HCT116 (cell line): ENCODE measurements at regions not wholly inside any gene's neighbourhood (a gene's known extent, or its start where the extent isn't known, plus 50 kb on each side); places are given as distances from the start of the nearest gene placed in this dataset.

Experiments
- ATAC-seq: fragments of 200-7000 bp; cut with Tn5 transposase; 2 replicates; pipeline ENCODE4 v1.9.1; 2020; ENCODE audit warnings: mild to moderate bottlenecking, moderate library complexity
- BruUV-seq: library from RNA; stranded (reverse); fragments of 400-500 nt; replicated peaks from 2 replicates; lab custom pipeline; 2021; lab: Mats Ljungman, UMichigan
- CTCF ChIA-PET: fragments of 300-600 bp; sonication (Branson Sonifier 250); formaldehyde crosslinking; loops from one replicate; lab custom pipeline; 2021; ENCODE audit warnings: antibody characterized with exemption; lab: Charles Lee
- POLR2A ChIA-PET: fragments of 300-600, 350-600 bp; sonication (Branson Sonifier 250); formaldehyde crosslinking; loops from one replicate; lab custom pipeline; 2021; ENCODE audit warnings: antibody characterized with exemption; lab: Charles Lee
- RAD21 ChIA-PET, 2 experiments: fragments of 300-600 bp; sonication (Branson Sonifier 250); formaldehyde crosslinking; loops; one replicate each; lab custom pipeline; 2023; ENCODE audit warnings: low total read pairs in 2 of 2; ENCODE audit not compliant: uncharacterized antibody in 2 of 2, unreplicated experiment in 2 of 2, low non-redundant PET in 1 of 2; lab: Charles Lee
- DNase-seq: peaks from one replicate; pipeline ENCODE4 v3.0.0-alpha.2; 2010; ENCODE audit warnings: low read depth, low spot score
- H2AFZ ChIP-seq: fragments of 200-600 bp; shearing (Covaris generic), sonication (generic); 2 replicates; pipeline ENCODE4 v1.6.1; 2017; ENCODE audit warnings: low read depth, mixed run types, mixed read lengths, antibody characterized with exemption, low read length; ENCODE audit not compliant: poor library complexity, severe bottlenecking
- H3K27ac ChIP-seq: 2 replicates; pipeline ENCODE4 v1.5.1; 2012; ENCODE audit warnings: low read depth, low read length
- H3K27me3 ChIP-seq: fragments of 200-600 bp; sonication (generic); 2 replicates; pipeline ENCODE4 v1.6.1; 2016; ENCODE audit warnings: mixed run types, low read length, mixed read lengths; ENCODE audit not compliant: insufficient read depth
- H3K36me3 ChIP-seq, 2 experiments: fragments of 200-500 bp in 1 of 2; fragments of 200-600 bp in 1 of 2; sonication (Bioruptor generic) in 1 of 2; sonication (generic) in 1 of 2; 2 replicates each; pipeline versions ENCODE4 v1.5.1 to v1.6.1; 2014 to 2016; ENCODE audit warnings: low read length in 2 of 2, inconsistent platforms in 1 of 2, mixed read lengths in 1 of 2, mixed run types in 1 of 2; ENCODE audit not compliant: insufficient read depth in 2 of 2, control insufficient read depth in 1 of 2
- H3K4me1 ChIP-seq, 2 experiments: fragments of 200-600 bp in 1 of 2; sonication (generic) in 1 of 2; 2 replicates each; pipeline versions ENCODE4 v1.5.1 to v1.6.1; 2012 to 2017; ENCODE audit warnings: low read length in 2 of 2, inconsistent platforms in 1 of 2, mild to moderate bottlenecking in 1 of 2, mixed read lengths in 1 of 2, mixed run types in 1 of 2, moderate library complexity in 1 of 2; ENCODE audit not compliant: insufficient read depth in 2 of 2, control insufficient read depth in 1 of 2
- H3K4me2 ChIP-seq: fragments of 200-600 bp; sonication (generic); 2 replicates; pipeline ENCODE4 v1.6.1; 2017; ENCODE audit warnings: mixed run types, low read length, mixed read lengths
- H3K4me3 ChIP-seq, 2 experiments: fragments of 200-600 bp in 1 of 2; sonication (generic) in 1 of 2; replicated peaks in 1 of 2; 2 replicates each; pipeline ENCODE4 v1.5.1; 2011 to 2016; ENCODE audit warnings: low read length in 2 of 2, control low read depth in 1 of 2, low read depth in 1 of 2, mild to moderate bottlenecking in 1 of 2, mixed read lengths in 1 of 2, mixed run types in 1 of 2
- H3K79me2 ChIP-seq: fragments of 200-600 bp; sonication (generic); 2 replicates; pipeline ENCODE4 v1.6.1; 2017; ENCODE audit warnings: mild to moderate bottlenecking, mixed run types, low read length, moderate library complexity, mixed read lengths; ENCODE audit not compliant: insufficient read depth
- H3K9ac ChIP-seq: fragments of 200-600 bp; sonication (generic); 2 replicates; pipeline ENCODE4 v1.6.1; 2016; ENCODE audit warnings: low read length, mixed read lengths
- H3K9me2 ChIP-seq: fragments of 200-600 bp; sonication (generic), shearing (Covaris generic); 2 replicates; pipeline ENCODE4 v1.6.1; 2017; ENCODE audit warnings: mixed run types, mild to moderate bottlenecking, moderate library complexity; ENCODE audit not compliant: insufficient read depth
- H3K9me3 ChIP-seq, 2 experiments: fragments of 200-500 bp in 1 of 2; fragments of 200-600 bp in 1 of 2; sonication (Bioruptor generic) in 1 of 2; sonication (generic) in 1 of 2; 2 replicates each; pipeline ENCODE4 v1.6.1; 2014 to 2017; ENCODE audit warnings: low read length in 2 of 2, mixed read lengths in 2 of 2, inconsistent platforms in 1 of 2, low read depth in 1 of 2, mild to moderate bottlenecking in 1 of 2, mixed run types in 1 of 2, moderate library complexity in 1 of 2; ENCODE audit not compliant: control insufficient read depth in 1 of 2, insufficient read depth in 1 of 2
- H4K20me1 ChIP-seq: fragments of 200-600 bp; sonication (generic), shearing (Covaris generic); 2 replicates; pipeline ENCODE4 v1.6.1; 2017; ENCODE audit warnings: mixed run types, mild to moderate bottlenecking, moderate library complexity; ENCODE audit not compliant: insufficient read depth
- ATF3 ChIP-seq: IDR thresholded peaks from 2 replicates; pipeline ENCODE4 v1.6.1; 2012
- CBX3 ChIP-seq: IDR thresholded peaks from 2 replicates; pipeline ENCODE4 v1.6.1; 2012; ENCODE audit warnings: low read depth
- CEBPB ChIP-seq: IDR thresholded peaks from 2 replicates; pipeline ENCODE4 v1.6.1; 2012; ENCODE audit warnings: low read depth
- EZH2phosphoT487 ChIP-seq: fragments of 200-600 bp; IDR thresholded peaks from 2 replicates; pipeline ENCODE4 v1.6.1; 2018; ENCODE audit warnings: antibody characterized with exemption, borderline replicate concordance
- FOSL1 ChIP-seq: IDR thresholded peaks from 2 replicates; pipeline ENCODE4 v1.6.1; 2012; ENCODE audit warnings: low read depth
- JUND ChIP-seq: IDR thresholded peaks from 2 replicates; pipeline ENCODE4 v1.6.1; 2012
- POLR2A ChIP-seq: IDR thresholded peaks from 2 replicates; pipeline ENCODE4 v1.7.0; 2011; ENCODE audit warnings: borderline replicate concordance; ENCODE audit not compliant: insufficient read depth, insufficient read length; ENCODE audit errors: extremely low read depth
- POLR2AphosphoS5 ChIP-seq: IDR thresholded peaks from 2 replicates; pipeline ENCODE4 v1.6.1; 2011; ENCODE audit warnings: mild to moderate bottlenecking, low read depth, low read length, moderate library complexity
- RAD21 ChIP-seq: IDR thresholded peaks from 2 replicates; pipeline ENCODE4 v1.6.1; 2012; ENCODE audit warnings: low read depth, mild to moderate bottlenecking
- REST ChIP-seq: IDR thresholded peaks from 2 replicates; pipeline ENCODE4 v1.6.1; 2012; ENCODE audit warnings: low read depth
- SP1 ChIP-seq: IDR thresholded peaks from 2 replicates; pipeline ENCODE4 v1.6.1; 2012; ENCODE audit warnings: low read depth
- SRF ChIP-seq: IDR thresholded peaks from 2 replicates; pipeline ENCODE4 v1.6.1; 2012; ENCODE audit warnings: low read depth
- TCF7L2 ChIP-seq: IDR thresholded peaks from 2 replicates; pipeline ENCODE4 v1.7.0; 2011; ENCODE audit warnings: borderline replicate concordance, inconsistent platforms; ENCODE audit not compliant: insufficient read depth, insufficient read length; ENCODE audit errors: extremely low read depth
- YY1 ChIP-seq: IDR thresholded peaks from 2 replicates; pipeline ENCODE4 v1.6.1; 2011; ENCODE audit warnings: low read length, low read depth, moderate library complexity, mild to moderate bottlenecking; ENCODE audit not compliant: insufficient replicate concordance; ENCODE audit errors: extremely low read depth
- intact Hi-C: fragments of 100-400 bp; cut with micrococcal nuclease; formaldehyde crosslinking; loops from 2 replicates; pipeline ENCODE4 v1.10.0; 2022
- TF ChIP-seq, protein P1 (sequence below): IDR thresholded peaks from 2 replicates; pipeline ENCODE4 v1.6.1; 2011; ENCODE audit warnings: mild to moderate bottlenecking, low read length, moderate library complexity; ENCODE audit not compliant: insufficient replicate concordance; ENCODE audit errors: extremely low read depth
- TF ChIP-seq, protein P2 (sequence below): IDR thresholded peaks from 2 replicates; pipeline ENCODE4 v1.6.1; 2012

GRCh38 chr1:198845271-198845670 lies 206.4 kb downstream of the PTPRC start:
- H3K4me3 ChIP-seq: no peak overlapping the region
- intact Hi-C loops: no loop called here
- no peak overlapping the region for H2AFZ ChIP-seq
- DNase-seq (no peak), ATAC-seq (no peak)
- TF ChIP-seq, protein P1, sequence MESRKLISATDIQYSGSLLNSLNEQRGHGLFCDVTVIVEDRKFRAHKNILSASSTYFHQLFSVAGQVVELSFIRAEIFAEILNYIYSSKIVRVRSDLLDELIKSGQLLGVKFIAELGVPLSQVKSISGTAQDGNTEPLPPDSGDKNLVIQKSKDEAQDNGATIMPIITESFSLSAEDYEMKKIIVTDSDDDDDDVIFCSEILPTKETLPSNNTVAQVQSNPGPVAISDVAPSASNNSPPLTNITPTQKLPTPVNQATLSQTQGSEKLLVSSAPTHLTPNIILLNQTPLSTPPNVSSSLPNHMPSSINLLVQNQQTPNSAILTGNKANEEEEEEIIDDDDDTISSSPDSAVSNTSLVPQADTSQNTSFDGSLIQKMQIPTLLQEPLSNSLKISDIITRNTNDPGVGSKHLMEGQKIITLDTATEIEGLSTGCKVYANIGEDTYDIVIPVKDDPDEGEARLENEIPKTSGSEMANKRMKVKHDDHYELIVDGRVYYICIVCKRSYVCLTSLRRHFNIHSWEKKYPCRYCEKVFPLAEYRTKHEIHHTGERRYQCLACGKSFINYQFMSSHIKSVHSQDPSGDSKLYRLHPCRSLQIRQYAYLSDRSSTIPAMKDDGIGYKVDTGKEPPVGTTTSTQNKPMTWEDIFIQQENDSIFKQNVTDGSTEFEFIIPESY: no peak
- TF ChIP-seq RAD21 (no peak), JUND (no peak), ATF3 (no peak)
- no peaks in the 10 kb centered on the region for H3K27me3 ChIP-seq
- H3K4me1 ChIP-seq: no peaks in the 10 kb centered on the region
- no peak overlapping the region for H3K27ac ChIP-seq
- no peaks in the 10 kb centered on the region for H3K79me2 ChIP-seq
- no TSS peak for BruUV-seq
- no peaks in the 10 kb centered on the region for H3K9me3 ChIP-seq
- H3K9ac ChIP-seq: no peak overlapping the region
- H3K36me3 ChIP-seq: no peaks in the 10 kb centered on the region
- ChIA-PET CTCF (no interaction called here), RAD21 (no interaction called here), POLR2A (no interaction called here)
- H3K4me2 ChIP-seq: no peak overlapping the region
- H3K9me2 ChIP-seq: no peaks in the 10 kb centered on the region
- H4K20me1 ChIP-seq: no peaks in the 10 kb centered on the region

DNA sequence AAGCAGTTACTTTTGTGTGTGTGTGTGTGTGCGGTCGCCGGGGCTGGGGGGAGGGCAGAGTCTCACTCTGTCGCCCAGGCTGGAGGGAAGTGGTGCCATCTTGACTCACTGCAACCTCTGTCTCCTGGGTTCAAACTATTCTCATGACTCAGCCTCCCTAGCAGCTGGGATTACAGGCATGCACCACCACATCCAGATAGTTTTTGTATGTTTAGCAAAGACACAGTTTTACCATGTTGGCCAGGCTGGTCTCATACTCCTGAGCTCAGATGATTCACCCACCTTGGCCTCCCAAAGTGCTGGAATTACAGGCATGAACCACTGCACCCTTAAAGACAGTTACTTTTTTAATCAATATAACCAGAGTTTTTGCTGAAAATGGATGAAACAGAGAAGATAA lies 207.0 kb downstream of the PTPRC start:
- DNase-seq: no peak
- no peak for ATAC-seq
- Histone ChIP-seq H2AFZ (no peak overlapping the region), H3K9ac (no peak overlapping the region), H3K36me3 (no peaks in the 10 kb centered on the region), H3K9me2 (no peaks in the 10 kb centered on the region), H3K79me2 (no peaks in the 10 kb centered on the region), H3K4me2 (no peak overlapping the region), H3K27me3 (no peaks in the 10 kb centered on the region), H3K4me3 (no peak overlapping the region), H4K20me1 (no peaks in the 10 kb centered on the region), H3K4me1 (no peaks in the 10 kb centered on the region), H3K9me3 (no peaks in the 10 kb centered on the region), H3K27ac (no peak overlapping the region)
- intact Hi-C loops: no loop called here
- TF ChIP-seq EZH2phosphoT487 (no peak), CEBPB (no peak), SP1 (no peak), TCF7L2 (no peak), ATF3 (no peak), SRF (no peak), CBX3 (no peak), YY1 (no peak), POLR2A (no peak), POLR2AphosphoS5 (no peak), REST (no peak), FOSL1 (no peak), JUND (no peak)
- TF ChIP-seq, protein P2, sequence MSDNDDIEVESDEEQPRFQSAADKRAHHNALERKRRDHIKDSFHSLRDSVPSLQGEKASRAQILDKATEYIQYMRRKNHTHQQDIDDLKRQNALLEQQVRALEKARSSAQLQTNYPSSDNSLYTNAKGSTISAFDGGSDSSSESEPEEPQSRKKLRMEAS: no peak
- POLR2A ChIA-PET: no interaction called here
- BruUV-seq: no TSS peak
- RAD21 ChIA-PET: no interaction called here
- CTCF ChIA-PET: no interaction called here
